ENCODE measurements at regions not wholly inside any gene's neighbourhood (a gene's known extent, or its start where the extent isn't known, plus 50 kb on each side); places are given as distances from the start of the nearest gene placed in this dataset.

DNA sequence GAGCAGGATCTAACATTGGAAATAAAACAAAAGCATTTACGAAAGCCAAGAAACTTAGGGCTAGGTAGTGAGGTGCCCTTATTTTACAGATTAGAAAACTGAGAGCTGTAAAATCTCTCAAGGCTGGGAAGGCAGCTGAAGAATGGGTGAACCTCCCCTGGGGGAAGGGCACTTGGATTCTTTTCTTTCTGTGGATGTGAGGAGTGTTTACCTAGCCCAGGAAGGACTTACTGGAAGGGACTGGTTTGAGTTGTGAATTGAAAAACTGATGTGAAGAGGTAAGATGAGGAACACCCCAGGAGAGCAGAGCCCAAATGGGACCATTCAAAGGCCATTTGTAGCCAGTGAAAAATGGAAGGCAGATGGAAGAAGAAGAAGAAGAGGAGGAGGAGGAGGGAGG, 74.7 kb upstream of the NGF start:
- DNase-seq = no peak

DNA sequence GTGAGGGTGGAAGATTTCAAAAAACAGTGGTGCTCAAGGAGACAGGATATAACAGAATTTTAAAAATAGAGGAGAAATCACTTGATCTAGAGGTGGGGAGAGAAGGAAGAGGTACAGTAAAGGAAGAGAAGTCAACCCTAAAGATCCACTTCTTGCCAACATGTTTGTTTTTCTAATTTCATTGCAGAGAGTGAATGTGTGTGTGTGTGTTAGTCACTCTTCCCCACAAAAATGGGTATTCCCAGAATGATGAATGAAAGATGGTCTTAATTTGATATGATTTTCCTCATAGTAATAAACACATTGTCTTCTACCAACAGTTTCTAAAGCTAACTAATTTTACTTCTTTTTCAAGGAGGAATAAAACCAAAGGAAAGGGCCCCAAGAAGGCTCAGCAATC, 74.2 kb upstream of the NGF start:
- DNase-seq = no peak

DNA sequence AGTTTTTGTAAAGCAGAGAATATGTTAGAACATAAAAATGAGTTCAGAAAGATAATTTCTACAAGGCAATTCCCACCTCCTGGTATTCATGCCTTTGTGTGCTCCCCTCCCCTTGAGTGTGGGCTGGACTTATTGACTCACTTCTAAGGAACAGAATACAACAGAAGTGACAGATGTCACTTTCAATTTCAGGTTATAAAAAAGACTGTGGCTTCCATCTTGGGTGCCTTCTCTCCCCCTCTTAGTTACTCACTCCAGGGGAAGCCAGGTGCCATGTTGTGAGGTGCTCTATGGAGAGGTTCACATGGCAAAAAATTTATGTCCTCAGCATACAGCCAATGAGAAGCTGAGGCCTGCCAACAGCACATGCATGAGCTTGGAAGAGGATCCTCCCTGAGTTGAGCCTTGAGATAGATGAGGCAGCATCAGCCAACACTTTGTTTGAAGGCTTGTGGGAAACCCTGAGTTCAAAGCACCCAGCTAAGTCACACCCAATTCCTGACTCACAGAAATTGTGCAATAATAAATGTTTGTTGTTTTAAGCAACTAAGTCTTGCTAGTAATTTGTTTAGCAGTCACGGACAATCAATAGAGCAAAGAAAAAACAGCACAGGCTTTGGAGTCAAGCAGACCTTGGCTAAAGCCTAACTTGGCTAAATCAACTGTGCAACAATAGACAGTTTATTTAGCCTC, 73.5 kb upstream of the NGF start:
- DNase-seq = no peak

DNA sequence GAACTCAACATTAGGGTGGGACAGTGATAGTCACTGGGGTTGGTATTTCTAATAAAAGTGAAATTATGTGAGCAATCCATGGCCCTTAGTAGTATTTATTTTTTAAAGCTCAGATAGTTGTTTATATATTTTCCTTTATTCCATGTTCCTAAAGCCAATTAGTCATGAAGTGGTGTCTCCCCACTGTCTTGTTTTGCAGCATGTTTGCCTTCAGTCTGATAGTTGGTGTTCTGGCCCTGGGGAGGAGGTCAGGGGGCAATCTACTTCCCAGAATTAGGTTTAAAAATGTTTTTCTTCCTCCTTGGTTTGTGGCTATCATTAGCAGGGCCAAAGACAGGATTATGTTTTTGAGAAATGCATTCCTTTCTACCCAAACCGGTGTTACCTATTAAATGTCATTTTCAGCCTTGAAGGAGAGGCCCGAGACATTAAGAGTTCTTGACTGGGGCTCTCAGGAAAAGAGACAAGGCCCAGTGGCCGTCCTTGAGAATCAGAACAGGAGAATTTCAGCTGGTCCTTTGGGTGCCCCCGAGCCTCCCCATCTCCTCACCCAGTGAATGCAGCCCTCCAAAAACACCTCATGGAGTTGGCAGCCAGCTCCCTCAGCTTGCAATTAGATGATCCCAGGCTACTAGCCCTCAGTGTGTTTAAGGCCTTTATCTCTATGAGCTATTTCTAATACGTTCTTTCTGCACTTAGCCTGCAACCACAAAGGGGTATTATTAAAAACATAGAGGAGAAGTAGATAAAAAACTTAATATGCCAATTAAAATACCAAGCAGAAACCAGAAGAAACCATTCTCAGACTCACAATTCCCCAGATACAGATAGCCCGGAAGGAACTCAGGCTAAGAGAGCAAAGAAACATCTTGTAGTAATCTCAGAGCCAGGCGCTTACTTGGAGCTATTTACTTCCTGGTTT, 71.3 kb upstream of the NGF start:
- DNase-seq = no peak

DNA sequence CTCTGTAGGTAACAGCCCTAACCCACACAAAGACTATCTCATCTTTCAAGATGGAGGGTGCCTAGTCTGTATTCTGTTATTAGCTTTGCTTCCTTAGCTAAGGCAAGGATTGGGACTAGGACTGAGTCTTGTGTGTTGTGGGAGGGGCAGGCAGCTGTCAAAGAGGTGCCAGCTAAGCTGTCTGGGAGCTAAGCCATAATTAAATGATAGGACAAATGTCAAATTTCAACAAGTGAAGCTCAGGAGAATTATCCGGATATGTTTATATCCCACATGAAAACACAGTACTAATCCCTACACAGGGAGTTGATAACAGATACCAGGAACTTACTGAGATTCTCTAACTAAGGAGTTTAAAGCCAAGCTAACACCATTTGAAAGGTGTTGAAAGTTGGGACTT, 70.5 kb upstream of the NGF start:
- DNase-seq = no peak

DNA sequence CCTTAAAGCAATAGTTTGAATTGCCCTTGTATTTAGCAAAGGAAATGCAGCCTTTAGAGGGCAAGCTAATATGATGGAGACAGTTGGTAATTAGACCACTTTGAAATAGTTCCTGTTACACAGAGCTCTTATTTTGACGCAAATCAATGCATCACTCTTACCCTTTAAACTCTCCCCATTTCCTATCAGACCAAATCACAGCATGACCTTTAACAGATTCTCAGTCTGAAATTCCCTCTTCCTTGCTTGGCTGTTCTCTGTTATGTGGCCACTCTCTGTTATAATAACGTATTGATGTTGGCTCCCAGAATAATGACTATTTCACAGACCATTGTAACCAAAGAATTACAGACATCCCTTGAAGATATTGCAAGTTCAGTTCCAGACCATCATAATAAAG, 66.9 kb upstream of the NGF start:
- DNase-seq = no peak

DNA sequence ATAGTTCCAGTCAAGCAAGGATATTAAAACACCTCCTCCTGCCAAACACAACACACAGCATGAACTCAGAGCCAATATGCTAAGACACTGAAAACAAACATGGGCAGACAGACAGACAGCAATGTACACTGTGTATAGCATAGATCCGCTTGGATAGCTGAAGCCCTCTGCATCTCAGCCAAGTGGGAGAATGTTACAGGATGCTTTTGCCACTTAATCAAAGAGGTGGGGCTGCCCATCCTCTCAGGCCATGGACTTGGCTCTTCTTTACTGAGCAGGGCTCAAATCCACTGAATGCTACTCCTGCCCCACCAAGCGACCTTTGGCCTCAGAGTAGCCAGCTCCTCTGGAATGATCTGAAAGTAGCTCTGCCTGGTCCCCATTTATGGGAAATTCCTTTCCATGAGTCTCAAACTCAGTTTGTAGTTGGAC, 64.7 kb upstream of the NGF start:
- no peak for DNase-seq

DNA sequence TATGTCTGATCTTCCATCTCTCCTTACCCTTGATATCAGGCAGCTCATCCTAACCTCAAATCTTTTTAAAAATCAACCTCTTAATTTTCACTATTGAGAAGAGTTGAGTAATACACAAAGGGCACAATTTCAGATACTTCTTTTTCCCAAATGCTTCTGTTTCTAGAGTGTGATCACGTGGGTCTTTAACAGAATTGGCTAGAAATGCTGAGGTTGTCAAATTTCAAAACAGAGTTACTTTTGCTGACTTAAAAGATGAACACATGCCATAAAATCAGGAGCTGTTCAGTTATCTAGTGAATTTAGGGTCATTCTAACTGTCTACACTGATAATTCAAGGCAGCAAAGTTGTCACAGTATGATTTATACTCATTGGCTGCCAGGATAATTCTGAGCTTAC, 63.6 kb upstream of the NGF start:
- DNase-seq = no peak

DNA sequence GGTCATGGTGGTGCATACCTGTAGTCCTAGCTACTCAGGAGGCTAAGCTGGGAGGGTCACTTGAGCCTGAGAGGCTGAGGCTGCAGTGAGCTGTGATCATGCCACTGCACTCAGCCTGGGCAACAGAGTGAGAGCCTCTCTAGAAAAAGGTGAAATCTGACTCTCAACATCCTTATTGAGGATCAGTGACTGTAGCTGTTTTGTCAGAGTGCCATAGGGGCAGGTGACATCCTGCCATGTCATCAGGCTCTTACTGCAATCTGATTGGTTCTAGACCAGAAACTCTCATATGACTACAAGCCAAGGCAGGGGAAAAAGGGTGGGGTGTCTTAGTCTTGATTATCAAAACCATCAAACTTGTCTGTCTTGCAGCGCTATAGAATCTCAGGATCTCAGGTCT, 62.8 kb upstream of the NGF start:
- no peak for DNase-seq

DNA sequence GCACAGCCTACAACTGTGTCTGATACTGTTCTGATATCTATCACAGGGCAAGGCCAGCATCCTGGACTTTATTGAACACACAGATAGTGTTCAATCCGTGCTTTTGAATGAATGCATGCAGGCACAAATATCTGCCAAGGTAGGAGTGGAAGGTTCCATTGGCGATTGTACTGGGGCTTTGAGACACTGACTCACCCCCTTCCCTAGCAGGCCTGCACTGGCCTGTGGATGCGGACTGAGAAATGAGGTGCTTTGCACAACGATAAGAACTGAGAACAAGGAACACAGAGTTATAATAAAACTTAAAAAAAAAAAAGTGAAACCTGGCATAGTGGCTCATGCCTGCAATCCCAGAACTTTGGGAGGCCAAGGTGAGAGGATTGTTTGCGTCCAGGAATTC, 62.4 kb upstream of the NGF start:
- no peak for DNase-seq

DNA sequence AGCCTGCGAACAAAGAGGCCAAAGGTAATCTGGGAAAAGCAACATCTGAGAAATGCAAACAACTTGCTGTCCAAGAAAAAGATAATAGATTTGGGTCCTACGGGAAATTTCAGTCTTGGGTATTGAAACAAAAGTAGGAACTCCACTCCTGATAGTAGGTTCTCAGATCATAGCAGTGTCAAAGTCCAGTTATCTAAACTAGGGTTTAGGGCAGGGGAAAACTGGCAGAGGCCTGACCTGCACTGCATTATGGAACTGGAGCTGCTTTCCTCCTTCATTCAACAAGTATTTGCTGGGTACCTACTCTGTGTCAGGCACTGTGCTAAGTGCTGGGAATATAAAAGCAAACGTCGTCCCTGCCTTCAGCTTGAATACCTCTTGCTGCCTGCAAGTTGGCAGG, 60.7 kb upstream of the NGF start:
- no peak for DNase-seq

Data from DMS 273 treated with DMSO at 0.1 percent for 48 hours (cell line).